Activated naive CD8-positive, alpha-beta T cell treated with anti-CD3 and anti-CD28 coated beads, Interleukin-2, amount 50 U/mL, for 16 hours (primary cell): ENCODE measurements at regions not wholly inside any gene's neighbourhood (a gene's known extent, or its start where the extent isn't known, plus 50 kb on each side); places are given as distances from the start of the nearest gene placed in this dataset.

Source experiments
- DNase-seq: peaks from one replicate; pipeline ENCODE4 v3.0.0-alpha.2; 2020; ENCODE audit warnings: low read depth, low spot score

GRCh38 chr4:108333353-108333942 is 164.7 kb upstream of the LEF1 start:
- DNase-seq: no peak

- DNase-seq: no peak
Measured at GRCh38 chr4:108331905-108332632, 163.3 kb upstream of the LEF1 start.

- no peak for DNase-seq
Measured at GRCh38 chr4:108328383-108328732, 159.6 kb upstream of the LEF1 start.

GRCh38 chr4:108327642-108328382 is 159.1 kb upstream of the LEF1 start:
- DNase-seq: no peak

GRCh38 chr4:108325561-108325960 is 156.8 kb upstream of the LEF1 start:
- no peak for DNase-seq

- DNase-seq: no peak
Measured at GRCh38 chr4:108324450-108324849, 155.7 kb upstream of the LEF1 start.

GRCh38 chr4:108322497-108322896 is 153.8 kb upstream of the LEF1 start:
- no peak for DNase-seq

GRCh38 chr4:108320061-108320460 is 151.3 kb upstream of the LEF1 start:
- no peak for DNase-seq

- no peak for DNase-seq
Measured at GRCh38 chr4:108317377-108317776, 148.6 kb upstream of the LEF1 start.

- no peak for DNase-seq
Measured at GRCh38 chr4:108315694-108316093, 147.0 kb upstream of the LEF1 start.

GRCh38 chr4:108314900-108315589 is 146.3 kb upstream of the LEF1 start:
- no peak for DNase-seq

- DNase-seq: no peak
Measured at GRCh38 chr4:108313546-108314339, 145.0 kb upstream of the LEF1 start.

GRCh38 chr4:108311313-108311712 is 142.6 kb upstream of the LEF1 start:
- no peak for DNase-seq

- no peak for DNase-seq
Measured at GRCh38 chr4:108303488-108304177, 134.9 kb upstream of the LEF1 start.

GRCh38 chr4:108301545-108302251 is 133.0 kb upstream of the LEF1 start:
- DNase-seq: no peak

- DNase-seq: no peak
Measured at GRCh38 chr4:108297605-108298004, 128.9 kb upstream of the LEF1 start.

GRCh38 chr4:108292229-108292628 is 123.5 kb upstream of the LEF1 start:
- DNase-seq: no peak

GRCh38 chr4:108291137-108291536 is 122.4 kb upstream of the LEF1 start:
- DNase-seq: no peak

- no peak for DNase-seq
Measured at GRCh38 chr4:108287834-108288413, 119.2 kb upstream of the LEF1 start.

- DNase-seq: no peak
Measured at GRCh38 chr4:108280072-108280471, 111.3 kb upstream of the LEF1 start.
